NT2/D1 (cell line): ENCODE measurements at regions not wholly inside any gene's neighbourhood (a gene's known extent, or its start where the extent isn't known, plus 50 kb on each side); places are given as distances from the start of the nearest gene placed in this dataset.

ENCODE experiments used
- YY1 ChIP-seq: IDR thresholded peaks from 2 replicates; pipeline ENCODE4 v1.6.1; 2011; ENCODE audit not compliant: insufficient read length, insufficient read depth
- ZNF274 ChIP-seq: IDR thresholded peaks from 2 replicates; pipeline ENCODE4 v1.6.1; 2011; ENCODE audit warnings: mild to moderate bottlenecking, low read depth, low read length

- TF ChIP-seq ZNF274 (no peak), YY1 (no peak)
Measured at GRCh38 chr7:19488056-19488455, 220.8 kb downstream of the POLR1F start.
